NCI-H510A (cell line): ENCODE measurements at regions not wholly inside any gene's neighbourhood (a gene's known extent, or its start where the extent isn't known, plus 50 kb on each side); places are given as distances from the start of the nearest gene placed in this dataset.

Experiments
- DNase-seq: peaks from one replicate; lab custom pipeline; 2025; lab: John Stamatoyannopoulos, UW

DNA sequence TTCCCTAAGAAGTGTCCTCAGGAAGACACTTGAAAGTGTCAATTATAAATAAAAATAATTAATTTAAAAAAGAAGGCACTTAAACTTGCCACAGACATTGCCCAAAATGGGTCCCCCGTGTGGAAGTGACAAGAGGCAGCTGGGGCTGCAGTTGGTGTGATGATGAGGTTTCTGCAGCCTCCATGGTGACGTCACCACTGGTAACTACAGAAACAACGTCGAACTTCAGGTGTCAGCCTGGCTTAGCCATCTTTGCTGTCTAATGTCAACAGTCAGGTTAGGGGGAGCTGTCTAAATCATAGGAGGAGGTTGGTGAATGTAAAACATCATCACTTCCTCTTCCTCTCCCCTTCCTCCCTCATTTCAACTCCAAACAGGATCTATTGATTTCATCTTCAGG is 328.6 kb downstream of the MN1 start:
- peak; percentile 16 for DNase-seq

DNA sequence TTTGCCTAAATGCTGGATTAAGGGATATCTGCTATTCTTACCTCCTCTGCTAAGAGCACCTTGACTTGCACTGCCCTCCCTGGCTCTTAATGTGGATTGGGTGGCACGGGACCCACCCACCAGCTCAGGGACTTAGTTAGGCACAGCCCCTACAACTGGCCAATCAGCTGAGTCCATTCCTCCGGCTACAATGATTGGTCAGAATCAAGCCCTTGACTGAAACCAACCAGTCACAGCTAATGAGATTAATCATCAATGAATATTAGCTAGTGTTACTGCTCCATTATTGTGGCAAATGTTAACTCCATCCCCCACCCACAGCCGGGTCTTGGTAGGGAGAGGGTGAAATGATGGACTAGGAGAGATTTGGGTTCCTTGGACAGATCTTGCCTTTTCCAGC is 328.0 kb downstream of the MN1 start:
- DNase-seq = no peak

DNA sequence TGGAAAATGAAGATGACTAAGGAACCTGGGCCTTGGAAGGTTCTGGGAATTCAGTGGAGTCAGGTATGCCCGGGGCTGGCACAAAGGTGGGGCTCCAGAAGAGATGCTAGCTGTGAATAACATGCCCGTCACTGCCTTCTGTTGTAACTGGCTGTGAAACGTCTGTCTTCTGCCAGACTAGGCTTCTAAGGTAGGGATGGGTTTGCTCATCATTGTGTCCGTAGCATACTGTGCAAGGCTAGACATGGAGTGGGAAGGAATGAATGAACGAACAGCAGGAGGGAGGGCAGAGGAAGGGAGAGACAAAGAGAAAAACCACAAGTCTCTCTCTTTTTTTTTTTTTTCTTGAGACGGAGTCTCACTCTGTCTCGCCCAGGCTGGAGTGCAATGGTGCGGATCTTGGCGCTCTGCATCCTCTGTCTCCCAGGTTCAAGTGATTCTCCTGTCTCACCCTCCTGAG is 327.4 kb downstream of the MN1 start:
- DNase-seq = no peak

DNA sequence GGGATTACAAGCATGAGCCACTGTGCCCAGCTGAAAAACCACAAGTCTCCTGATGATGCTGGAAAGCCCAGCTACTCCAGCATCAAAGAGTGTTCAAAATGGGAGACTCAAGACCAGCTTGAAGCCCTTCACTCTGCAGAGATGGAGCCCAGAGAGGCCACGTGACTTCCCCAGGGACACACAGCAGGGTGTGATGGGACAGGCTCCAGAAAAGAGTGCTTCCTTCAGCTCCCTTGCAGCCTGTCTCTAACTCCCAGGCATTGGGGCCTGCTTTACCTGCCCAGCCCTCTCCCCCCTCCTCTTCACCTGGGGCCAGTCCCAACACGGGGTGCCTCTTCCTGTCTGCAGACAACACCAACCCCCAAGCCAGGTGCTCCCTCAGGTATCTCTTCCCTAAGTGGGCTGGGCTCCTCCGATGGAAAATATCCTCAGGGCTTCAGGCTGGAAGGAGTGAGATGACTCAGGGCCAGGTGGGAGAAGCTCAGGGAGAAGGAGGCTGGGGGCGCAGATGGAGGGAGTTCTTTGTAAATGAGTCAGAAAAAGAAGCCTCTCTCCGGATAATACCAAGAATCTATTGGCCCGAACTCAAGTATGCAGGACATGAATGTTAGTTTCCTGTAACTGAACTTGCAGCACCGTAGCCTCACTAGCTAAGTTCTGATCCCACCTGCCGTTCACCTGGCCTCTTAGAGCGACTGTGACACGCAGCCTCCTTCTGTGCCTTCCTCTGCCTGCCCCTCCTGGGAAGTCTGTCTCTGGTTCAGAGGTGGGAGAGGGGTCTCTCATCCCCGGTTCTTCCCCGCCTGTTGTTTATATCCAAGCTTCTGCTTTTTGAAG is 326.6 kb downstream of the MN1 start:
- no peak for DNase-seq

DNA sequence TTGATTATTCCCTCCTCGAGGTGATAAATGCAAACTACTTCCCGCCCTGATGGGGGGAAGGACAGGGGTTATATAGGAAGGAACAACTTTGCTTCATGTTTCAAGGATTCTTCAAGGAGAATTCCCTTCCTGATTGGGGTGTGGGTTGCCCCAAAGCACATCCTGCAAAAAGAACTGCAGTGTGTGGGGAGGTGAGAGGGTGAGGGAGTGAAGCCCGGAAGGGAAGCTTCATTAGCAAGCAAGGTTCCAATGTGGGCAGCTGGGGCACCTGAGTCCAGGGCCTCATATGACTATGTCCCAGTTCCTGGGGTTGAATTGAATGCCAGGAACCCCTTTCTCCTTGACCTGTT is 326.0 kb downstream of the MN1 start:
- DNase-seq = no peak

DNA sequence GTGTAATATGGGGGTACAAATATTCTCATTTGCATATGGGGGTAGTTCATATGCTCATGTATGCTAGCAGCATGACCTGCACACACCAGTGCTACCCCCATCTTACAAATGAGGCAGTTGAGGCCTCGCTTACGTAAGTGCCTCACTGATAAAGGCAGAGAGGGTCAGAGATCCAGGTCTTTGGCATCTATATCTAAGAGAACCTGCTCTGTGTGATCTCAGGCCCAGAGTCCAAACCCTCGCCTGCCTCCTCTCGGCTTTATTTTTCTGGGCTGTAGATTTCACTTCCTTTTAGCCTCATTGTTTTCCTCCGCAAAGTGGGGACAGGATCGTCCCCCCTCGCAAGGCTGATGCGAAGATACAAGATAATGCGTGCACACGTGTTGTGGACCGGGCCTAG is 325.2 kb downstream of the MN1 start:
- no peak for DNase-seq

DNA sequence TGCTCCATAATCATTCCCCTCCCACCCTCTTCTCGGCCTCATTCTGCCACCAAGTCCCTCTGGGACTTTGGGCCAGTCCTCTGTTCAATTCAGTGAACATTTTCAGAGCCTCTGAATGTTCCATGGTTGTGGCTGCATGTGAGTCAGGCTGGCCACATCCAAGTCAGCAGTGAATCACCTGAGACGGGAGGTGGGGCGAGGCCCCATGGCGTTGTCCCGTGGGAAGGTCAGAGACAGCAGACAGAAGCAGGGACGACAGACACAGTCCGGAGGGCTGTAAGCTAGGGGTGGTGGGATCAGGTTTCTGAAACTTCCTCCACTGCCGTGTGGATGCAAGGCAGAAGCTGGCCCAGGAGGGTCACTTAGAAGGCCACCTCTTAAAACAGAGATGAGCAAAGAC is 324.8 kb downstream of the MN1 start:
- no peak for DNase-seq

DNA sequence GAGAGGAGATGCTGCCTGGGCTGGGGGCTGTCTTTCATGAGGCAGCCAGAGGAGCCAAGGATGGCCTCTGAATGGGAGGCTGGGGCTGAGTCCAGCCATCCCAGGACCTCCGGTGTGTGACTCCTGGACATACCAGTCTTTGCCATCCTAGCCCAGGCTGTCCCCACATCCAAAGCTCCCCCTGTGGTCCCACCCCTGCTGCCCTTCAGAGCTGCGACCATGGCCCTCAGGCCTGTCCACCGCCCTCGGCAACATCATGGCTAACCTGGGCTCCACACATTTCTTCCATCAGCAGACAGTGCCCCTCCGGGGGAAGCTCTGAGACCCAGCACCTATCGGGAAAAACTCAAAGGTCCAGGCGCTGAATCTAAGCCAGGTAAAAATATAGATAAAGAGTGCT is 324.4 kb downstream of the MN1 start:
- no peak for DNase-seq

DNA sequence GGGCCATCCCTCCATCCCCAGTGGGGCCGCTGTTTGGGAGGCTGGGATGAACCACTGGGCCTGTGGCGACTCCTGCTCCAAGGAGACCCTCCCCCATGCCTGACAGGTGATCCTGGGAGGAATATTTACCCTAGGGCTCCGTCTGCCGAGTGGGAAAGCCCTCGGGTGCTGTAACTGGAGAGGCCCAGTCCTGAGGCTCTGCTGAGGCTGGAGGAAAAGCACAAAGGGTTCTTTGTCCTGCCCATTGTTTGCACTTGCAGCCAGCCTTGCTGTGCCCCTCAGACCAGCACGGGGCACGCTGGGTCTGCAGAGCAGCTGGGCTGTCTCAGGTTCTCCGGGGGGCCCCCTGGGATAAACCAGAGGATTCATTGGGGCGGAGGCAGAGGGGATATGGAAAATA is 321.1 kb downstream of the MN1 start:
- DNase-seq = no peak

DNA sequence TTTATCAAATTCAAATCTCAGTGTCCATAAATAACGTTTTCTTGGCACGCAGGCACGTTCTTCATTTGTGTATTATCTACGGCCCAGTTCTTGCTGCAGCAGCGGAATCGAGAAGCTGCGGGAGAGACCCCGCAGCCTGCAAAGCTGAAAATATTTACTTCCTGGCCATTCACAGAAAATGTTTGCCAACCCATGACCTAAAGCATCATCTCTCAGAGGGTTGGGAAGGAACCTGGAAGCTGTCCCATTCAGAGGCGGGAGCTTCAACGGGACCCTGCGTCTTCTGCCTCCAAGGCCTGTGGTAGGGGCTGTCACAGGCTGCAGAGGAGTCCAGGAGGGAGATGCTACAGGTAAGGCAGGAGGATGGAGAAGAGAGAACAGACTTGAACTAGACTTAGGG is 319.2 kb downstream of the MN1 start:
- no peak for DNase-seq

DNA sequence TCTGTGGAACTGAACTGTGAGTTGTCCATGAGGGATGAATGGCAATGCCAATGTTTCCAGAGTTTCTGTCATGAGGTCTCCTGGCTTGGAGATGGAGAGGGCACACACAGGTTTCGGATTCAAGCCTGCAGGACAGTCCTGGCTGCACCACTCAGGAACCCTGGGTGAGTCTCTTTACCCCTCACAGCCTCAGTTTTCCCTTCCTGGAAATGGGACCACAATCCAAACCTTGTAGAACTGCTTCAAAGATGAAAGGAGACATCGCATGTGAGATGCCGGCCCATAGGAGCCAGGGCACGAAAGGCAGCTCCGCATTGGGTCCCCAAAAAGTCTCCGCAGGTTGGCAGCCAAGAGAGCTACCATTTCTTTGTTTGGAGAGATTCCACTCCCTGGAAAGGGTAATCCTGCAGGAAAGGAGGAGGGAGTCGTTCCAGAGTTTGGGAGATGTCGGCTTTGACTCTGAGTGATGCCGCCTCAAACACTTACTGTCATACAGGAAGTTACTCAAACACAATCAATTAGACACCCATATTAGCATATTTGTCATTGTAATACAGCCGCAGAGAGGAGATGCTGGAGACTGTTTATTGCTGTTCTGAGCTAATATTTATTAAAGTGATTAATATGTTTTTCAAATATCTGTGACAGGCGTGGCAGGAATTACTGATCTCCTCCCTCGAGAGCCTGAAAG is 318.3 kb downstream of the MN1 start:
- DNase-seq = no peak

DNA sequence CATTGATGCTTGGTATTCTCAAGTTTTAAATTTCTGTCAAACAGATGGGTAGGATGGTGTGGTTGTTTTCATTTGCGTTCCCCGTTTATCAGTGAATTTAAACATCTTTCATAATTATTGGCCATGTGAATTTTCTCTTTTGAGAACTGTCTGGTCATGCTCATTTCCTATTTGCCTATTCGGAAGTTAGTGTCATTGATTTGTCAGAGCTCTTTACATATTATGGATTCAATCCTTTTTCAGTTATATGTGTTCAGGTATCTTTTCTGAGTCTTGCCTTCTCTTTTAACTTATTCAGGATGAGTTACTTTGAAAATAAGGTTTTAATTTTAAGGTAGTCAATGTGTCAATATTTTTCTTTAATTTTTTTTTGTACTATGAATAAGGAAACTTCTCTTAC is 315.7 kb downstream of the MN1 start:
- DNase-seq = no peak

DNA sequence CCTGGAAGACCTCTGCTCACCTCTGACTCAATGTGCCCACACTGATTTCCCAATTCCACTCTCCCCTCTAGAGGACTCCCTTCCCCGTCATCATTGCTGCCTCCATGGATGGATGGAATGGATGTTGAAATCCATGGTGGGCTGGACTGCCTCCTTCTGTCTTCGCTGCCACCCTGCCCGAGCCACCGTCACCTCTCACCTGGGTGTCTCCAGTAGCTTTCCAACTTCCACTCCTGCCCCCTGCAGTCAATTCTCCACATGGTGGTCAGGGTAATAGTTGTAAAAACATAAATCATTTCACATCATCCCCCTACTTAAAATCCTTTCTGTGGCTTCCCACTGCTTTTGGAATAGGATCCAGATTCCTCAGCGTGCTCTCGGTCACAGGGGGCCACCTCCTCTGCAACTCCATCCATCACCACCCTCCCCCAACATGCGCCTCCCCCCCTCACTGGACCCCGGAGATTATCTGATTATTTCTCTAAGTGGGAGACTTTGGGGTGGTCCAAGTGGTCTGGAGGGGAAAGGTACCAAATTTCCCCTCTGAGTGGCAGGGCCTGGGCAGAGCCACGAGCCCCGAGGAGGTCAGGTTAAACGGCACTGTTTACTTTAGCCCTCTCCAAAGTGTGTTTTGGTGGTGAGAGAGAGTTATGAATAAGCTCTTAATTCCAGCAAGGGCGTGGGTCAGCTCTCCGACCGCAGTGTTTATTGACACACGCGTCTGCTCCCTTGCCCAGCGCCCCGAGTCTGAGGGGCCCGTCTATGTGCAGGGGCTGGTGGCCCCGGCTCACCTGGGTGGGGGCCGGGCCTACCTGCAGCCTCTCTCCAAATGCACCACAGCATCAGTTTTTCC is 313.7 kb downstream of the MN1 start:
- no peak for DNase-seq

DNA sequence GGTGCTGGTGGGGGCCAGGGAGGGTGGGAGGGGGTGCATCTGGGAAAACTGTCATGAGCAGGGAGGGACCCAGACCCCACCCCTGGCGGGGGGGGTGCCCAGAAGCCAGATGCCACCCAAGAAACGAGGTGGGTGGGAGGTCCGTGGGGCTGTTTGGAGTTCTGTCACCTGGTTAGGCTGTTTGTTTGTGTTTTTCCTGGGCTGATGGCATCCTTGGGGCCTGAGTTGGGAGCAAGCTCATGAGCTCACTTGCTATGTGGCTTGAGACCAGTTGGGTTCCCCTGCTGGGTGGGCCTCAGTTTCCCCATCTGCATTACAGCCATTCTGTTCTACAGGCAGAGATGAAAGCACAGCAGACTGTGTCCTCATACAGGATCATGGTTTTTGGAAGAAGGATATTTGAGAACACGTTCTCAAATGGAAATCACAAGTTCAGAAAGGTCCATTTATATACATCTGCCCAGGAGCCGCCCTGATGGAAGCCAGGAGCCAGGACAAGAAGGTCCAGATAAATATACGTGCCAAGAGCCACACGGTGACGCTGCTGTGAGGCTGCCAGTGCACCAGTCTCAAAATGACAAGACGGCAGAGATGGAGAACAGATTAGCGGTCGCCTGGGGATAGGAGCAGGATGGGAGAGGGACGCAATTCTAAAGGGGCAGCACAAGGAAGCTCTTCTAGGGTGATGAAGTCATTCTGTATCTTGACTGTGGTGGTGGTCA is 312.9 kb downstream of the MN1 start:
- DNase-seq = no peak

DNA sequence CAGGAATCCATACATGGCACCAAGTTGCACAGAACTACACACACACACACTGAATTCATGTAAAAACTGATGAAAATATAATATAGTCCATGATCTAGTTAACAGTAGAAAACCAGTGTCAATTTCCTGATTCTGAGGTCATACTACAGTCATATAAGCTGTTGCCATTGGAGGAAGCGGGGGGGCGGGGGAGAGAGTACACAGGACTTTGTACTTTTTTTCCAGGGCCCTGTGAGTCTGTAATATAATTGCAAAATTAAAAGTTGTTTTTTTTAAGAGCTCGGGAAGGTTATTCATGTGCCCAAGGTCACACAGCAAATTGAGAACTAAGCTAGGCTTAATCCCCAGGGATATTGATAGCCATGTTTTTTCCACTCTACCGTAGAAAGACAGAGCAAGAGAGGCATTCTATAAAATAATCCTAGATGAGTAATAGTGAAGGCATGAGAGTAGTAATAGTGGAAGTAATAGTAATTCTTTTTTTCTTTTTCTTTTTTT is 312.3 kb downstream of the MN1 start:
- DNase-seq = no peak

DNA sequence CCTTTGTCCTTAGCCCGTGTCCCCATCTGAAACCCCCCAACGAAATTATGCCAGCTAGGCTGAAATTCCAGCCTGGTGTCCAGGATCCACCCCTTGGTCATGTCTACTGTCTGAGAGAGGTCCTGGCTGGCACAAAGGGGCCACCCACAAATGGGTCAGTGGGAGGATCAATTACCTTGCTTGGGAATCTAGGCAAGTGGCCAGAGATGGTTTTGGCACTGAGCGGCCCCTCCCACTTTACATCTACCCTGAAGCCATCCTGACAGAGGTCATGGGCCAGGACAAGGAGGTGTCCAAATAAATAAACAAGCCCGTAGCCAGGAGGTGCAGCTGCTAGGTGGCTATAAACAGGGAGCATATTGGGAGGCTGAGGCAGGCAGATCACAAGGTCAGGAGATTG is 311.5 kb downstream of the MN1 start:
- DNase-seq = no peak

DNA sequence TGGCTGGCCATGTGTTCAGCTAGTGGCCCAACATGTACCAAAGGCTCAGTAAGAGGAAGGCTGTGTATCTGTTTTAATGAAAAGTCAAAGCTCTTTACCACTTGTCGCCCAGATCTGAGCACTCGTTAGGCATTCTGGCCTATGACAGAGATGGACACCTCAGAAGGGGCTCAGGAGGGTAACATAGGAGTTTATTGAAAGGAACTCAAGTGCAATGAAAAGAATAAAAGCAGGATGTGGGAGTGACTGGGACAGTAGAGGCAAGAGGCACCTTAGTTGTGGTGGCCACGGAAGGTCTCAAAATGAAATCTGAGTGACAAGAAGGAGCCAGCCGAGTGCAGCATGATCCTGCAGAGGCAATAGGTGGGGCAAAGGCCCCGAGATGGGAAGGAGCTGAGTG is 309.7 kb downstream of the MN1 start:
- DNase-seq = no peak

DNA sequence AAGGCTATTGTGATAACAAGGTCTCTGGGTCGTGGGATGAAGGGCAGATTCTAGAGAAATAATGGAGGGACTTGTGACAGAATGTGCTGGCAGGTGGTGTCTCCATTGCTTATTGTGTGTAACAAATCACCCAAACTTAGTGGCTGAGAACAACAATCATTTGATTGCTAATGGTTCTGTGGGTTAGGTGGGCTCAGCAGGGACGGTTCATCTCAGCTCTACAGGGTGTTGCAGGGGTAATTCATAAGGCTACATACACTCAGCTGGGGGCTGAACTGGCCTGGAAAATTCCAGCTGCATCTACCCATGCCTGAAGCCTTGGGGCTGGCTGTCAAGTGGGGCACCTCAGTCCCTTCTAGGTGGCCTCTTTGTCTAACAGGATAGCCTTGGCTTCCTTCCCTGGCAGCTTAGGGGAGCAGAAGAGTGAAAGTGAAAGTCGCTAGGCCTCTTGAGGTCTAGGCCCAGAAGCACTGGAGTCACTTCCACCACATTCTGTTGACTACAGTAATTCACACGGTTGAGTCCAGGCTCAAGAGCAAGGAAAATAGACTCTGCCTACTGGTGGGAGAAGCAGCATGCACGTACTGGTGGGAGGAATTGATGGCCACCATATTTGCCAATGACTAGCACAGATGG is 308.9 kb downstream of the MN1 start:
- DNase-seq = no peak

DNA sequence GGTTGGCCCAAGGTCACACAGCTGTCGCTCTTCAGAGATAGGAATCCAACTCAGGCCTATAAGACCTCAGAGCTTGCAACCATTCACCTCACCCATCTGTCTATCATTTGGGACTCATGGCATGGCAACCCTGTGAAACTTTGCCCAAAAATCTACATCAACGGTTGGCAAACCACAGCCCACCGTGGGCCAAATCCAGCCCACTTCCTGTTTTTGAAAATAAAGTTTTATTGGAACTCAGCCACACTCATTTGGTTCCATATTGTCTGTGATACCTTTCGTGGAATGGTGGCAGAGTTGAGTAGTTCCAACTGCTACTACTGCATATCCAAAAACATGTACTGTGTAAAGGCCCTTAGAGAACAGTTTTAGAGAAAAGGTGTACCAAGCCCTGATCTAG is 307.8 kb downstream of the MN1 start:
- no peak for DNase-seq

DNA sequence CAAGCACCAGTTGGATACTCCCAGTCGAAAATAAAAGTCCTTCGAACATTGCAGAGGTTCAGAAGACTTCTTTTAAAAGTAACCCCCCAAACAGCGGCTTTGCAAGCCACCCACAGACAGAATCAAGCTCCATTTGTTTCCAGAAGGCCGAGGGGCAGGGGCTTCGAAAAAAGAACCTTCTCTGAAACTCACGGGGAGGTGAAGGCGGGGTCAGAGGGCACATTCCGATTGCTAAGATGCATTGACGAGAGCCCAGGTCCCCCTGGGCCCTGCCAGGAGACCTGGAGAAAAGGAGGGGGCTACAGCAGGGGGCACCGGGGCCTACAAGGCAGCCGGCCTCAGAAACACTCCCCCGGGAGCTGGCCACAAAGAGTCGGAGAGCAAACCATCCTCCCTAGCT is 306.8 kb downstream of the MN1 start:
- no peak for DNase-seq

DNA sequence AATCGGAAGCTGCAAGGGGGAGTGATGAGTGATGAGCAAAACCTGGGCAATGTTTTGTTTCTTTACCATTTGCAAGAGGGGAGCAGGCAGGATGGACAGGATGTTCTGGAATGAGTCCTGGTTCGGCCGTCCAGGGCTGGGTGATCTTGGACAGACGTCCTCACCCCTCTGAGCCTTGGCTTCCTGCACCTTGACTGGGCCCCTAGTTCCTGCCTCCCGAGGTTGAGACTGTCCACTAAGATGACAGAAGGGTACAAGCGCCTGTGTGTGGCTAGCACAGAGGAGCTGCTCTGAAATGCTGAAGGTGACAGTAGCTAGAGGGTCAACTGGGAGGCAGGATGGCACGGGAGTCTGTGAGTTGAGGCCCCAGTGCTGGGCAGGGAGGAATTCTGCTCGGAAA is 306.2 kb downstream of the MN1 start:
- DNase-seq = no peak

DNA sequence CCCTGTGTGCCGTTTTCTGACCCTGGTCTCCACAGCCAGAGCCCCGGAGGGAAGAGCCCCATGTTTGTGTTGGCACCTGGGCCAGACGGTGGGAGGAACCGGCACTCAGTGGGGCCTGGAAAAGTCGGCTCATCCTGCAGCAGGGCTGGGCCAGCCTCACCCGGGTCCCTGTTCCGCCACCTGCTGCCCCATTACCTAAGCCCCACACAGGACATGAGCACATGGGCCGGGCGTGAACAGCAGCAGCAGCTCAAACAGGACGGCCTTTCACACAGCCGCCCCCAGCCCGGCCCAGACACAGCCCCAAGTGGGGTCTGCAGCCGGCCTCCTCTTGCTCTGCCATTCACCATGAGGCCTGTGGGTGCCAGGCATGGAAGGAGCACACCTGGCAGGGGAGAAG is 302.4 kb downstream of the MN1 start:
- DNase-seq = no peak
